ENCODE measurements at regions not wholly inside any gene's neighbourhood (a gene's known extent, or its start where the extent isn't known, plus 50 kb on each side); places are given as distances from the start of the nearest gene placed in this dataset.
A peak's percentile ranks its signal among the peaks of the same experiment; 100 is the strongest.

DNA sequence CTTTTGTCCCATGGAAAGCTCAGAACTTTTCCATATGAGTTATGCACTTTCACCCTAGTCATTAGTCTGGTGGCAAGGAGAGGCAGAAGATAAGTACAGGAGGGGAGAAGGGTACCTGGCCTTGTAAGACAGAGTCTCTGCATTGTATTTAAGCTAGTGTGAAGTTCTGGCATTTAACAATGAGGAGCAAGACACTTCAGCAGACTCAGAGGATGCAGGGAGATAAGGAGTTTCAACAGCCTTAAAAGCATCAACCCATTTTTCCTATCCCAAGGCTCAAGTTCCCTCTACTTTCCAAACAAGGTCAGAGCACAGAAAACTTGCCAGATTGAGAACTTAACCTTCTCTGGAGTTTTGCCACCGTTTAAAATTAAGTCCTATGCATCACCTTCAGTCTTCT, 348.2 kb upstream of the VRK2 start:
- Histone ChIP-seq H2AFZ (ENCODE audit: insufficient read depth, low read length, poor library complexity) (no peak overlapping the region), H3K23ac (ENCODE audit: low read length) (no peak overlapping the region), H3K36me3 (ENCODE audit: control insufficient read depth in 1 of 2, insufficient read depth in 2 of 2, low read length in 2 of 2) (no peaks in the 10 kb centered on the region), H4K12ac (ENCODE audit: low read depth, low read length) (no peak overlapping the region), H3K4me3 (ENCODE audit: low read depth, low read length) (no peak overlapping the region), H2BK120ac (ENCODE audit: insufficient read depth, low read length, poor library complexity) (no peak overlapping the region), H3K18ac (ENCODE audit: low read length) (no peak overlapping the region), H3K27me3 (ENCODE audit: insufficient read depth, low read length) (no peaks in the 10 kb centered on the region), H2AK5ac (ENCODE audit: low read length) (no peak overlapping the region), H3K4me1 (ENCODE audit: control insufficient read depth in 1 of 2, insufficient read depth in 2 of 2, low read length in 2 of 2) (peaks cover 0 to 10% of the 10 kb centered on the region in 2 experiments), H3K4ac (ENCODE audit: low read depth, low read length) (no peak overlapping the region), H3K79me2 (ENCODE audit: control insufficient read depth, insufficient read depth, low read length, poor library complexity) (no peaks in the 10 kb centered on the region), H4K91ac (ENCODE audit: low read depth, low read length) (no peak overlapping the region), H3K9ac (ENCODE audit: low read length) (no peak overlapping the region), H3K14ac (ENCODE audit: low read length) (no peak overlapping the region), H4K8ac (ENCODE audit: low read depth, low read length) (no peak overlapping the region), H3K4me2 (ENCODE audit: low read length) (no peak overlapping the region), H3K27ac (ENCODE audit: low read depth, low read length) (no peak overlapping the region), H2BK5ac (ENCODE audit: low read depth, low read length, poor library complexity) (no peak overlapping the region), H2BK12ac (ENCODE audit: low read length) (no peak overlapping the region), H3K9me3 (ENCODE audit: insufficient read depth, low read depth, low read length) (peaks cover 2% of the 10 kb centered on the region), H3K79me1 (ENCODE audit: low read length) (no peaks in the 10 kb centered on the region)
- WGBS (ENCODE audit: extremely low coverage, insufficient coverage, insufficient read length) = no CpG with 5 or more reads among the region's 1 CpG
- no peak for DNase-seq

GRCh38 chr2:57698935-57699449, 347.6 kb upstream of the VRK2 start:
- Histone ChIP-seq H3K79me1 (ENCODE audit: low read length) (no peaks in the 10 kb centered on the region), H2BK12ac (ENCODE audit: low read length) (no peak overlapping the region), H2AK5ac (ENCODE audit: low read length) (no peak overlapping the region), H3K14ac (ENCODE audit: low read length) (no peak overlapping the region), H3K36me3 (ENCODE audit: control insufficient read depth in 1 of 2, insufficient read depth in 2 of 2, low read length in 2 of 2) (no peaks in the 10 kb centered on the region), H3K27me3 (ENCODE audit: insufficient read depth, low read length) (no peaks in the 10 kb centered on the region), H3K4me2 (ENCODE audit: low read length) (no peak overlapping the region), H3K4ac (ENCODE audit: low read depth, low read length) (no peak overlapping the region), H3K79me2 (ENCODE audit: control insufficient read depth, insufficient read depth, low read length, poor library complexity) (no peaks in the 10 kb centered on the region), H2BK120ac (ENCODE audit: insufficient read depth, low read length, poor library complexity) (no peak overlapping the region), H3K18ac (ENCODE audit: low read length) (no peak overlapping the region), H3K27ac (ENCODE audit: low read depth, low read length) (no peak overlapping the region), H2BK5ac (ENCODE audit: low read depth, low read length, poor library complexity) (no peak overlapping the region), H2AFZ (ENCODE audit: insufficient read depth, low read length, poor library complexity) (no peak overlapping the region), H3K9me3 (ENCODE audit: insufficient read depth, low read depth, low read length) (peaks cover 2% of the 10 kb centered on the region), H4K8ac (ENCODE audit: low read depth, low read length) (no peak overlapping the region), H4K91ac (ENCODE audit: low read depth, low read length) (no peak overlapping the region), H4K12ac (ENCODE audit: low read depth, low read length) (no peak overlapping the region), H3K9ac (ENCODE audit: low read length) (no peak overlapping the region), H3K4me3 (ENCODE audit: low read depth, low read length) (no peak overlapping the region), H3K4me1 (ENCODE audit: control insufficient read depth in 1 of 2, insufficient read depth in 2 of 2, low read length in 2 of 2) (peaks cover 0 to 10% of the 10 kb centered on the region in 2 experiments), H3K23ac (ENCODE audit: low read length) (no peak overlapping the region)
- no CpG with 5 or more reads among the region's 2 CpGs for WGBS (ENCODE audit: extremely low coverage, insufficient coverage, insufficient read length)
- DNase-seq = no peak

DNA sequence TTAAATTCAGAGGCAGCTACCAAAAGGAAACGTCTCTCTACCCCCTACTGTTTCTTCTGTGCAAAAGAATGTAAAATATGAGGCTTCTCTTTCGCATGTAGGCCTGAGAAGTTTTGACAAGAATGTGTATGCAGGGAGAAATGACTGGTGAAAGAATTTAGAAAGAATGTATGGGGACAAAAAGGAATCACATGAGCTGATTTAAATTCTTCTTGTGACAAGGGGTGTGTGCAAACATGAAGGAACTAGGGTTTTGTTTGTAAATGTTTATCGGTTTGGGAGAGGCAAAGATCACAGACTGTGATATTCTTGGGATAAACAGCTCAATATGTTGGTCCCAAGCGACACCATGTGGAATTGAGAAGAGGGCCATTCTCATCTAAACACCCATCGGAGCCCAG, 345.2 kb upstream of the VRK2 start:
- Histone ChIP-seq H2AFZ (ENCODE audit: insufficient read depth, low read length, poor library complexity) (no peak overlapping the region), H3K9ac (ENCODE audit: low read length) (no peak overlapping the region), H4K12ac (ENCODE audit: low read depth, low read length) (no peak overlapping the region), H3K27ac (ENCODE audit: low read depth, low read length) (peak overlapping the region; percentile 75), H2AK5ac (ENCODE audit: low read length) (no peak overlapping the region), H3K4me3 (ENCODE audit: low read depth, low read length) (no peak overlapping the region), H3K23ac (ENCODE audit: low read length) (no peak overlapping the region), H3K79me2 (ENCODE audit: control insufficient read depth, insufficient read depth, low read length, poor library complexity) (no peaks in the 10 kb centered on the region), H4K8ac (ENCODE audit: low read depth, low read length) (no peak overlapping the region), H3K4me2 (ENCODE audit: low read length) (no peak overlapping the region), H2BK120ac (ENCODE audit: insufficient read depth, low read length, poor library complexity) (no peak overlapping the region), H3K36me3 (ENCODE audit: control insufficient read depth in 1 of 2, insufficient read depth in 2 of 2, low read length in 2 of 2) (no peaks in the 10 kb centered on the region), H3K9me3 (ENCODE audit: insufficient read depth, low read depth, low read length) (peaks cover 2% of the 10 kb centered on the region), H3K4me1 (ENCODE audit: control insufficient read depth in 1 of 2, insufficient read depth in 2 of 2, low read length in 2 of 2) (peaks cover 0 to 10% of the 10 kb centered on the region in 2 experiments), H3K27me3 (ENCODE audit: insufficient read depth, low read length) (no peaks in the 10 kb centered on the region), H3K18ac (ENCODE audit: low read length) (no peak overlapping the region), H3K14ac (ENCODE audit: low read length) (no peak overlapping the region), H3K4ac (ENCODE audit: low read depth, low read length) (no peak overlapping the region), H4K91ac (ENCODE audit: low read depth, low read length) (no peak overlapping the region), H2BK5ac (ENCODE audit: low read depth, low read length, poor library complexity) (no peak overlapping the region), H3K79me1 (ENCODE audit: low read length) (no peaks in the 10 kb centered on the region), H2BK12ac (ENCODE audit: low read length) (no peak overlapping the region)
- DNase-seq = peak; percentile 21 to 78
- no CpG with 5 or more reads among the region's 5 CpGs for WGBS (ENCODE audit: extremely low coverage, insufficient coverage, insufficient read length)

GRCh38 chr2:57703407-57703806, 343.2 kb upstream of the VRK2 start:
- H3K4me3 ChIP-seq (ENCODE audit: low read depth, low read length) = no peak overlapping the region

More at GRCh38 chr2:57703407-57703806, 343.2 kb upstream of the VRK2 start:
- Histone ChIP-seq H3K4me1 (ENCODE audit: control insufficient read depth in 1 of 2, insufficient read depth in 2 of 2, low read length in 2 of 2) (peaks cover 0 to 4% of the 10 kb centered on the region in 2 experiments), H3K79me1 (ENCODE audit: low read length) (no peaks in the 10 kb centered on the region), H2BK120ac (ENCODE audit: insufficient read depth, low read length, poor library complexity) (no peak overlapping the region), H2AFZ (ENCODE audit: insufficient read depth, low read length, poor library complexity) (no peak overlapping the region), H3K4ac (ENCODE audit: low read depth, low read length) (no peak overlapping the region), H3K79me2 (ENCODE audit: control insufficient read depth, insufficient read depth, low read length, poor library complexity) (no peaks in the 10 kb centered on the region), H3K18ac (ENCODE audit: low read length) (no peak overlapping the region), H3K36me3 (ENCODE audit: control insufficient read depth in 1 of 2, insufficient read depth in 2 of 2, low read length in 2 of 2) (no peaks in the 10 kb centered on the region), H2BK5ac (ENCODE audit: low read depth, low read length, poor library complexity) (no peak overlapping the region), H2BK12ac (ENCODE audit: low read length) (no peak overlapping the region), H4K91ac (ENCODE audit: low read depth, low read length) (no peak overlapping the region), H3K27ac (ENCODE audit: low read depth, low read length) (no peak overlapping the region), H4K12ac (ENCODE audit: low read depth, low read length) (no peak overlapping the region), H4K8ac (ENCODE audit: low read depth, low read length) (no peak overlapping the region), H3K9ac (ENCODE audit: low read length) (no peak overlapping the region), H3K23ac (ENCODE audit: low read length) (no peak overlapping the region), H2AK5ac (ENCODE audit: low read length) (no peak overlapping the region), H3K27me3 (ENCODE audit: insufficient read depth, low read length) (no peaks in the 10 kb centered on the region), H3K14ac (ENCODE audit: low read length) (no peak overlapping the region), H3K9me3 (ENCODE audit: insufficient read depth, low read depth, low read length) (peaks cover 2% of the 10 kb centered on the region), H3K4me2 (ENCODE audit: low read length) (no peak overlapping the region)
- no peak for DNase-seq
- WGBS (ENCODE audit: extremely low coverage, insufficient coverage, insufficient read length) = no CpG with 5 or more reads among the region's 3 CpGs
